ENCODE measurements at regions not wholly inside any gene's neighbourhood (a gene's known extent, or its start where the extent isn't known, plus 50 kb on each side); places are given as distances from the start of the nearest gene placed in this dataset.

DNA sequence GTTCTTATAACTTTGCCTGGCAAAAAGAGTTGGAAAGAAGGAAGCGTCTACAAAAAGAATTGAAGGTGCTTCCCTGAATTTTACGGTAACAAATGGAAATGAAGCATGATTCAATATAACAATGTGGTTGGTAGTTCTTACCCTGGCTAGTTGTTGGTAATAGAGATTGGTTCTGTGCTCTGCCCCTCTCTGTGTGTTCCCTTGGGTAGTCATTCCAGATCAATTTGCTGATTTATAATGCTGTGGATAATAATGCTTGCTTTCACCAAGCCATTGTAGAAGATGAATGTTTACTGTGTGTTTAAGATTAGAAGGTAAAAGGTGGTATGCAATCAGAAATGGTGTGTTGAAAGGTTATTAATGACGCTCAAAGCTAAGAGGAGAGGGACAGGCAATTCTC is 577.8 kb upstream of the NXPH2 start:
- peaks cover 5% of the 10 kb centered on the region for H3K4me1 Mint-ChIP-seq (ENCODE audit: low read depth, unreplicated experiment)
- H3K27ac Mint-ChIP-seq (ENCODE audit: unreplicated experiment), result no peak overlapping the region
- DNase-seq, result no peak
- no peak overlapping the region for H3K4me3 Mint-ChIP-seq (ENCODE audit: unreplicated experiment)
- H3K36me3 Mint-ChIP-seq (ENCODE audit: unreplicated experiment), result peaks cover 4% of the 10 kb centered on the region
- no peaks in the 10 kb centered on the region for H3K27me3 Mint-ChIP-seq (ENCODE audit: unreplicated experiment)
- TF ChIP-seq, protein P1, sequence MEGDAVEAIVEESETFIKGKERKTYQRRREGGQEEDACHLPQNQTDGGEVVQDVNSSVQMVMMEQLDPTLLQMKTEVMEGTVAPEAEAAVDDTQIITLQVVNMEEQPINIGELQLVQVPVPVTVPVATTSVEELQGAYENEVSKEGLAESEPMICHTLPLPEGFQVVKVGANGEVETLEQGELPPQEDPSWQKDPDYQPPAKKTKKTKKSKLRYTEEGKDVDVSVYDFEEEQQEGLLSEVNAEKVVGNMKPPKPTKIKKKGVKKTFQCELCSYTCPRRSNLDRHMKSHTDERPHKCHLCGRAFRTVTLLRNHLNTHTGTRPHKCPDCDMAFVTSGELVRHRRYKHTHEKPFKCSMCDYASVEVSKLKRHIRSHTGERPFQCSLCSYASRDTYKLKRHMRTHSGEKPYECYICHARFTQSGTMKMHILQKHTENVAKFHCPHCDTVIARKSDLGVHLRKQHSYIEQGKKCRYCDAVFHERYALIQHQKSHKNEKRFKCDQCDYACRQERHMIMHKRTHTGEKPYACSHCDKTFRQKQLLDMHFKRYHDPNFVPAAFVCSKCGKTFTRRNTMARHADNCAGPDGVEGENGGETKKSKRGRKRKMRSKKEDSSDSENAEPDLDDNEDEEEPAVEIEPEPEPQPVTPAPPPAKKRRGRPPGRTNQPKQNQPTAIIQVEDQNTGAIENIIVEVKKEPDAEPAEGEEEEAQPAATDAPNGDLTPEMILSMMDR (IDR thresholded peaks at IDR 0.05; ENCODE audit: partially characterized antibody, unreplicated experiment), result no peak
- peaks cover under 1% of the 10 kb centered on the region for H3K9me3 Mint-ChIP-seq (ENCODE audit: unreplicated experiment)

DNA sequence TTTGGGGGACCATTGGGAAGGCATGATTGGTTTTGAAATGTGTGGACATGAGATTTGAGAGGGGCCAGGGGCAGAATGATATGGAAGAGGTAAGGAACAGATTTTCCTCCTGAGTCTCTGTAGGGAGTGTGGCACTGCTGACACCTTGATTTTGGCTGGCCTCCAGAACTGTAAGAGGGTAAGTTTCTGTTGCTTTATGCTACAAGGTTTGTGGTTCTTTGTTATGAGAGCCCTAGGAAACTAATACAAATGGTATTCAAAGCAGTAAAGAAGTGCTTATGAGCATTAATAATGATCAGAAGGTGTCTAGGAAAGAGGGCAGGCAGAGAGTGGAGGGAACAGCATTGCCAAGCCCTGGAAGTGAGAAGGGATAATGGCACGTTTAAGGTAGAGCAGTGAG is 574.3 kb upstream of the NXPH2 start:
- TF ChIP-seq, protein P1 (IDR thresholded peaks at IDR 0.05; ENCODE audit: partially characterized antibody, unreplicated experiment), result no peak
- Mint-ChIP-seq H3K9me3 (ENCODE audit: unreplicated experiment) (peaks cover 8% of the 10 kb centered on the region), H3K27ac (ENCODE audit: unreplicated experiment) (no peak overlapping the region), H3K4me3 (ENCODE audit: unreplicated experiment) (no peak overlapping the region), H3K4me1 (ENCODE audit: low read depth, unreplicated experiment) (no peaks in the 10 kb centered on the region), H3K36me3 (ENCODE audit: unreplicated experiment) (peaks cover 9% of the 10 kb centered on the region), H3K27me3 (ENCODE audit: unreplicated experiment) (peaks cover 2% of the 10 kb centered on the region)
- no peak for DNase-seq

DNA sequence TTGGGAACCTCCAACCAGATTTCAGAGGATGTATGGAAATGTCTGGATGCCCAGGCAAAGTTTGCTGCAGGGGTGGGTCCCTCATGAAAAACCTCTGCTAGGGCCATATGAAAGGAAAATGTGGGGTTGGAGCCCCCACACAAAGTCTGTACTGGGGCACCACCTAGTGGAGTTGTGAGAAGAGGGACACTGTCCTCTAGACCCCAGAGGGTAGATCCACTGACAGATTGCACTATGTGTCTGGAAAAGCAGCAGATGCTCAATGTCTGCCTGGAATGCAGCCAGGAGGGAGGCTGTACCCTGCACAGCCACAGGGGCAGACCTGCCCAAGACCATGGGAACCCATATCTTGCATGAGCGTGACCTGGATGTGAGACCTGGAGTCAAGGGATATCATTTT is 573.7 kb upstream of the NXPH2 start:
- Mint-ChIP-seq H3K4me3 (ENCODE audit: unreplicated experiment) (no peak overlapping the region), H3K9me3 (ENCODE audit: unreplicated experiment) (peaks cover 8% of the 10 kb centered on the region), H3K4me1 (ENCODE audit: low read depth, unreplicated experiment) (no peaks in the 10 kb centered on the region), H3K27ac (ENCODE audit: unreplicated experiment) (no peak overlapping the region), H3K36me3 (ENCODE audit: unreplicated experiment) (peaks cover 9% of the 10 kb centered on the region), H3K27me3 (ENCODE audit: unreplicated experiment) (peaks cover 2% of the 10 kb centered on the region)
- TF ChIP-seq, protein P1 (IDR thresholded peaks at IDR 0.05; ENCODE audit: partially characterized antibody, unreplicated experiment), result no peak
- no peak for DNase-seq

DNA sequence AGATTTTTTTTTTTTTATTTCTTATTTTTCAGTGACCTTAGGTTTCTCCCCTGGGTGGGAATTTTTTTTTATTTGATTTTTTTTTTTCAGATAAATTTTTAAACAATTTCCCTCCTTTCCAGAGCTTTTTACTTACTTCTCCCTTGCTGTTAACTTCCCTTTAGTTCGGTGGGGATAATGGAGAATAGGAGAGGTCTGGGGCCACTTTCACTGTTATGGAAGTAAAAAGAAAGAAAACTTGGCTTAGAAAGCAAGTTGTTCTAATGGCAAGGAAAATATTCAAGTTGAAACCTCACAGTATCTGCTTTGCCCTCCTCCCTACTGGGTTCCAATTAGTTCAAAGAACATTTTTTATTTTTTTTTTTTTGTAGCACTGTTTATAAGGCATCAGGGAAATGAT is 537.1 kb upstream of the NXPH2 start:
- TF ChIP-seq, protein P1 (IDR thresholded peaks at IDR 0.05; ENCODE audit: partially characterized antibody, unreplicated experiment), result no peak
- Mint-ChIP-seq H3K36me3 (ENCODE audit: unreplicated experiment) (no peaks in the 10 kb centered on the region), H3K4me3 (ENCODE audit: unreplicated experiment) (no peak overlapping the region), H3K27ac (ENCODE audit: unreplicated experiment) (no peak overlapping the region), H3K4me1 (ENCODE audit: low read depth, unreplicated experiment) (peaks cover 5% of the 10 kb centered on the region), H3K27me3 (ENCODE audit: unreplicated experiment) (no peaks in the 10 kb centered on the region), H3K9me3 (ENCODE audit: unreplicated experiment) (no peaks in the 10 kb centered on the region)
- DNase-seq, result no peak

DNA sequence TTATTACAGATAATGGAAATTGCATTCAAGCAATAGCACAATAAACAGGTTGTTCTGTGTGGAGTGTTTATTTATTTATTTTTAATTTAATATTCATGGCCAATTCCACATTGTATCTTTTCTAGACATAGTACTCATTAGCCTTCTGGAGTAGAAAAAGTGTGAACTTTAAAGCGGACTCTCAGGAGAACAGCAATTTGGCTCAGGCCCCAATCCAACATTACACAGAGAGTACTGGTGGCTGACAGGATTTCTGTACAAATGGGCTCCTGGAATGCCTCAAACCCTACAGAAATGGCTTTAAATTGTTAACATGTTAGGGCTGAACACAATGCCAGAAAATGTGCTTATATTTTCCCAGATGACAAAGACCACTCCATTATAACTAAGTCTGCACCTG is 533.9 kb upstream of the NXPH2 start:
- Mint-ChIP-seq H3K9me3 (ENCODE audit: unreplicated experiment) (no peaks in the 10 kb centered on the region), H3K4me1 (ENCODE audit: low read depth, unreplicated experiment) (no peaks in the 10 kb centered on the region), H3K27me3 (ENCODE audit: unreplicated experiment) (no peaks in the 10 kb centered on the region), H3K27ac (ENCODE audit: unreplicated experiment) (no peak overlapping the region), H3K4me3 (ENCODE audit: unreplicated experiment) (no peak overlapping the region), H3K36me3 (ENCODE audit: unreplicated experiment) (no peaks in the 10 kb centered on the region)
- no peak for DNase-seq
- TF ChIP-seq, protein P1 (IDR thresholded peaks at IDR 0.05; ENCODE audit: partially characterized antibody, unreplicated experiment), result no peak

Data from glutamatergic neuron (in vitro differentiated cells).